ENCODE measurements at regions not wholly inside any gene's neighbourhood (a gene's known extent, or its start where the extent isn't known, plus 50 kb on each side); places are given as distances from the start of the nearest gene placed in this dataset.

DNA sequence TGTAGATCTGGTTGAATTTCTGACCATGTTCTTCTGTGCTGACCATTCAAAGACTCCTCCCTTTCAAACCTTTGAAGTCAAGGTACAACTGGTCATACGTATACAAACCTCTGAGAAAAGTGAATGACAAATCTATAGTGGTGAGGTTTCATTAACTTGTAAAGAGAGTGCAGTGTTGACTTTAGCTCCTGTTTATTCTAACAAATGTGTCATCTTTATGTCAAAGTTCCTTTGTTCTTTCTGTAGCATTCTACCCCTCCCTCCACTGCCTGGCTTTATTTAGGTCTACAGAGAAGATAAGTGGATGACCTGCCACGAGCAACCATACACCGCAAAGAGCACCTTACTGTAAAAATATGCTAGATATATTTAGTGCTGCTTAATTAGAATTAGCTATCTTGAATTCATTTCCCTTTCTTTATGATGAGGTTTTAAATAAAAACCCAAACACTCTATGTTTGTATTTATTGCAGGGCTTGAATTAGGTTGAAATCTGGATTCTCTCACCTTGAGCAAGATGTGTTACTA, 520.0 kb upstream of the CDH11 start:
- no peak for DNase-seq (ENCODE audit: low read depth, low spot score)

DNA sequence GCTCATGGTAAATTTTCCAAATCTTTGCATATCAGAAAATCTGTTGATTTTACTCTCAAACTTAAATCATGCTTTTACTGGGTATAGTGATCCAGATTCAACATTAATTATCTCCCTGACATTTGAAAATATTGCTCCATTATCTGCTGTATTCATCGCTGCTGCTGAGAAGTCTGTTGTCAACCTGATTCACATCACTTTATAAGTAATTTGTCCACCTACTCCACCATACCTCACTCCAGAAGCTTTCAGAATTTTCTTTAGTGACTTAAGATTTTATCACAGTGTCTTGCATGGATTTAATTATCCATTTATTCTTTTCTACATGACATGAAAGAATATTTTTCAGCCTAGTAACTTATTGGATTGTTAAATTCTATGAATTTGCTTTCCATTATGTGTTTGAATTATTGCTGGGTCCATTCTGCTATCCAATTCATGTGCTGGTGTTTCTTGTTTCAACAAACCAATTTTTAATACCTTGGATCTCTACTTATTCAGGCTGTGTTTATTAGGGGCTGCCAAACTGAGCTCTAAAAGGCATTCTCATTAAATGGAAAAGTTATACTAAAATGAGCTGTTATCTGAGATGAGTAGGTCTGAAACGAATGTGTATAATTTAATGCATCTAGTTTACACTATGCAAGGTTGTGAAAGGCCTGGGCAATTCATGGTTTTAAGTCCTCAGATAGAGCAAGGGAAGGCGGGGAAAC, 519.3 kb upstream of the CDH11 start:
- no peak for DNase-seq (ENCODE audit: low read depth, low spot score)

GRCh38 chr16:65634833-65635232, 513.0 kb upstream of the CDH11 start:
- DNase-seq (ENCODE audit: low read depth, low spot score), result no peak

GRCh38 chr16:65634291-65634690, 512.4 kb upstream of the CDH11 start:
- no peak for DNase-seq (ENCODE audit: low read depth, low spot score)

DNA sequence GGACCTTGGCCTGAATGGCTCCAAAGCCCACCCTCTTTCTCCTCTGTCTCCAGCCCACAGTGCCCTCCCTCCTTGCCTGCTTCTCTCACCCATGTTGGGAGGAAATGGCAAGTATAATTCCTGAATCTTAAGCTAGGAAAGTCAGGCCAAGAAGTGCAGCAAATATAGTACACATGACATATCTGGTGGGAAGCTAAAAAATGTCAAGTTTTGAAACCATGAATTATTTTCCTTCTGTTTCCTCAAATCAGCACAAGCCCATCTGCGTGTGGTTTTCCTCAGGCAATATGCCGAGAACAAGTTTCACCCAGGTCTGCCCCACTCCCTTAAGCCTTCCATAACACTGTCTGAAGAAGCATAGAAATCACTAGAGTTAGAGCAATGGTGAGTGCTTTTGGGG, 502.8 kb upstream of the CDH11 start:
- DNase-seq (ENCODE audit: low read depth, low spot score), result no peak

- no peak for DNase-seq (ENCODE audit: low read depth, low spot score)
Observed at GRCh38 chr16:65624229-65624628, 502.4 kb upstream of the CDH11 start.

DNA sequence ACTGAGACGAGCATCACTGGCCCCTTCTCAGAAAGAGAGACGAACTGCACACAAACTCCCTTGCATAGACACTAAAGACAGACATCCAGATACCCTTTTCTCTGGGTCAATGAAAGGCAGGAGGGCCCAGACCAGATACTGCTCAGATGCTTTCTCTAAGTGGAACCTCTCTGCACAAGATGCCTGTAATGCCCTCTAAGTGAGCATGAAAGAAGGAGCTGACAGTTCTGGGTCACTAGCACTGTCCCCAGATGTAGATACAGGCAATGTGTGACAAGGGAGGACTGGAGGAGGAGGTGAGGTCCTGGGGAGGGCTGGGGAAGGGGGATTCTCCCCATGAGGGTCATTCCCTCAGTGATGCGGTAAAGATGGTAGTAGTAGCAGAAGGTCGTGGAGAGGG, 501.0 kb upstream of the CDH11 start:
- no peak for DNase-seq (ENCODE audit: low read depth, low spot score)

DNA sequence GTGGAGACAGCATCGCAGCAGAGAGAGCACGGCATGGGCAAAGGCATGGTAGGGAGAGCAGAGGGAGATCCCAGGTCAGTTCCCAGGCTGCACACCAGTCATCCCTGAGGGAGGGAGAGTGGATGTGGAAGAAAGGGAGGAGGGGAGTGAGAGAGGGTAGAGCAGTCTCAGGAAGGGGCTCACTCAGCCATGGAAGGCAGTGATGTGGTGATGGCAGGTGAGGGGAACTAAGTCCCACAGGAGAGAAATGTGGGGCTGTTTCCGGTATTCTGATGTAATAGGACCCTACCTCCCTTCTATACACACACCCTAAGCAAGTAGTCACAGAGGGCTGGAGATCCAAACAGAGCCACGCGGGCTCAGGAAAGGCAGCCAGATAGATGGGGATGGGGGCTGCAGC, 500.3 kb upstream of the CDH11 start:
- DNase-seq (ENCODE audit: low read depth, low spot score), result no peak

DNA sequence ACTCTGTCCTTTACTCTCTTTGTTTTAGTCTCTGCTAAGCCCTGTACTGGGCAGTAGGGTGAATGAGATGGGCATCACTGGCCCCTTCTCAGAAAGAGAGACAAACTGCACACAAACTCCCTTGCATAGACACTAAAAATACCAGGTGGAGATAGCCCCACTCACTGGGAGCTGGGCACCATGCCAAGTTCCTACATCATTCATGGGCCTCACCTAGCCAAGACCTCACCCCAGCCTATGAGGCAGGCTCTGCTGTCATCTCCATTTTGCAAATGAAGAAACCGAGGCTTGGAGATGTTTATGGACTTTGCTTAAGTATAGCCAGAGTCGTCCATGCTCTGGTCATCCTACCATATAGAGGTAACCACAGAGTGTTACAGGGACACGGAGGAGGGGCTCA, 499.8 kb upstream of the CDH11 start:
- no peak for DNase-seq (ENCODE audit: low read depth, low spot score)

DNA sequence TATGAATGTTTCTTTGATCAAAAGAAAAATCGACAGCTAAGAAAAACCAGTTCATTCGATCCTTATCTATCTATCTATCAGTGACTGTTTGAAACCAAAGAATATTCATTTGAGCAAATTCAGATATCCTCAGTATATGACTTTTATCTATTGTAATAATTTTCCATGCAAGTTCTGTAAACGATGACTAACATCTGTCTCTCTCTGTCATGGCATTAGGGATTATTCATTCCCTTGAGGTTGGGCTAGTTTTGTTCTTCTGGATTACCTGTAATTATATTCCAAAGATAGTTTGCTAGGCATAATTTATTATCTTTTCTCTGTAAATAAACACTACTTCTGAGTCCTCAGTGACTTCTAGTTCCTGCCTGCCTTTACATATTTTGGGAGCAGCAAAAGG, 497.7 kb upstream of the CDH11 start:
- no peak for DNase-seq (ENCODE audit: low read depth, low spot score)

GRCh38 chr16:65618931-65619330, 497.1 kb upstream of the CDH11 start:
- no peak for DNase-seq (ENCODE audit: low read depth, low spot score)

GRCh38 chr16:65618333-65618732, 496.5 kb upstream of the CDH11 start:
- DNase-seq (ENCODE audit: low read depth, low spot score), result no peak

DNA sequence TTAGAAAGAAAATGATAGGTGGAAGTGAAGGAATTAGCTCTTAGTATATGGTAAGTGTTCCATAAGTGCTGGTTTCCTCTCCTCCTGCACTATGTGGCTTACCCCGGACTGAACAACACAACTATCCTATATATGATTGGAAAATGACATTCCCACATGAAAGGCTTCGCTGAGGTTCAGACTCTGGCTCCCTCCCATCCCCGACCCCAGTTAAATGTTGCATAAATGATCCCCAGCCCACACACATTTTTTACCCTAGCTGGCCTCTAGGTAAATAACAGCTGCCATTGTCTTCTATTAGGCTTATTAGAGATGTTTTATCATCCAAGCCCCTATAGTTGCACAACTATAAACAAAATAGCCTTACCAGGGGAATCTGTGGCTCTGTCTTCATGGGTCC, 495.6 kb upstream of the CDH11 start:
- DNase-seq (ENCODE audit: low read depth, low spot score), result no peak

- DNase-seq (ENCODE audit: low read depth, low spot score), result no peak
Observed at GRCh38 chr16:65608455-65608854, 486.6 kb upstream of the CDH11 start.

DNA sequence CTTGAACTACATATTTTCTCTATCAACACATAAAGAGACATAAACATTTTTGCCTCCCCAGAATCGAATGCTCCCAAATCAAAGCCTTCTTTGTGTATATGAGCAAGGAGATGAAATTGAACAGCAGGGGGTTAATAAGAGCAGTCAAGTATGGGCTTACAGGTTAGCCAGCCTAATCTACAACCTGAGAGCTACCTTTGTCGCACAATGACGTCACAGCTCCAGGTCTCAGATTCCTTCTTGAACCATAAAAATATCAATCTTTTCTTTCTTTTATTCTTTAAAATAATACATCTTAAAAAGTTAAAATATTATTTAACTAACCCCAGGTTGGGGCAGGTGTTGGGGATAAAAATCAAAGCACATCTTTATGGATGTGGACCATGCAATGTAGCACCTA, 482.9 kb upstream of the CDH11 start:
- DNase-seq (ENCODE audit: low read depth, low spot score), result no peak

DNA sequence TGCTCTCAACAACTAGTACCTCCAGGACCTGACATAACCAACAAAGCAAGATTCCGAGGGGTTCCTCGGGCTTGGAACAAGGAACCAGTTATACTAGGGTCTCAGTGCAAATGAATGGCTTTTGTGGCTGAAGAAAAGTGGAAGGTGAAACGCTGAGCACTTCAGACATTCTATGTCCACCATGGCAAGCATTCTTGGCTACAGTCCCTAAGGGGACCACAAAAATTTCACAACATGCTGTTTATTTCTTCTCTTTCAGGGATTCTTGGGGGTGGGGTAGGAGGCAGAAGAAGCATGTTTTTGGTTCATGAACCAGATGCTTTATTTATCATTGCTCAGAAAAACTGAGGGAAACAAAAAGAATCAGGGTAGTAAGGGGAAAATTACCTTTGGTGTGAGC, 479.9 kb upstream of the CDH11 start:
- no peak for DNase-seq (ENCODE audit: low read depth, low spot score)

DNA sequence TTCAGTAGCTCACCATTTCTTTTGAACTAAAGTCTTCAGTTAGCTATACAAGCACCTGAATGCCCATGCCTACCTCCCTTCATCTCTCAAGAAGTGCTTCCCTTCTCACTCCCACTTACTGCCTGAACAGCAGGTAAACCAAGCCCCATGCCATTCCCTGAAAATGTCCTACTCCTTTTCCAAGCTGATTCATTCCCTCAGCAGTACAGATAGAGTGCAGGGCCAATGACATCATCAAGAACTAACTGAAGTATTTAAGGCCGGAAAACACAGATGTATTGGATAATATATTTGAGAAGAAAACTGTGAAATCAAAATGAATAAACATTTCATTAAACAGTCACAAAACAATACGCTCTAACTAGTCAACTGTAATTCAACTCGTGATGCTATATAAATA, 478.8 kb upstream of the CDH11 start:
- DNase-seq (ENCODE audit: low read depth, low spot score), result no peak

GRCh38 chr16:65600046-65600445, 478.2 kb upstream of the CDH11 start:
- DNase-seq (ENCODE audit: low read depth, low spot score), result no peak

DNA sequence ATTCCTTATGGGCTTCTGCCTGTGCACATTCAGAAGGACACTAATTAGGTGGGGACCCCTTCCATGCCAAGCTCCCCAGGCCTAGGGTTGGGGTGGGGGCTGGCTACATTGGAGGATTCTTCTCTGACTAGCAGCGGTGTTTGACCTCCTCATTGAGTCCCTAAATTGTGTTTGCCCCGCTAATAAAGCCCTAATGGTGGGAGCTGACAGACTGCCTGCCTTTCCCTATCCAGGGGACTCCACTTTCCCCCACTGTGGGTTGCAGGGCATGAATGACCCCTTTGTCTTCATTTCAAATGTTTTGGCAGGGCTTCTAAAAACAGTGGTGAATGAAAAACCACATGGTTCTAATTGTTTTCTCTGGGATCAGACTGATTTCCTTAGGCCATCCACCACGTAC, 476.8 kb upstream of the CDH11 start:
- DNase-seq (ENCODE audit: low read depth, low spot score), result no peak

DNA sequence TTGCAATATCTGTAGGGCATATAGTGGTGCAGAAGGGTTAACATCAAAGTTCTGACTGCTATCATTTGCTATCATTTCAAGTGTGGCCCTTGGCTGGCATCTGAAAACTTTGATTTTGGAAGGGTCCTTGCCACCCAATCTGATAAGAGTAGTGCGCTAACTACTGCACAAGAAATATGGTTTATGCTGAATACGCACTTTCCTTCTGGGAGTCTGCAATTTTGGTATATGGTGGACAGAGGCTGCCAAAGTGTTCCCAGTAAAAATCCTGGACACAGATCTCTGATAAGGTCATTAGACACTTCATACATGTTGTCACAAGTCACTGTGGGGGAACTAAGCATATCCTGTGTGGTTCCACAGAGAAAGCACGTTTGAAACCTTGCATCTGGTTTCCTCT, 461.6 kb upstream of the CDH11 start:
- DNase-seq (ENCODE audit: low read depth, low spot score), result no peak

GRCh38 chr16:65579050-65579449, 457.2 kb upstream of the CDH11 start:
- DNase-seq (ENCODE audit: low read depth, low spot score), result no peak

DNA sequence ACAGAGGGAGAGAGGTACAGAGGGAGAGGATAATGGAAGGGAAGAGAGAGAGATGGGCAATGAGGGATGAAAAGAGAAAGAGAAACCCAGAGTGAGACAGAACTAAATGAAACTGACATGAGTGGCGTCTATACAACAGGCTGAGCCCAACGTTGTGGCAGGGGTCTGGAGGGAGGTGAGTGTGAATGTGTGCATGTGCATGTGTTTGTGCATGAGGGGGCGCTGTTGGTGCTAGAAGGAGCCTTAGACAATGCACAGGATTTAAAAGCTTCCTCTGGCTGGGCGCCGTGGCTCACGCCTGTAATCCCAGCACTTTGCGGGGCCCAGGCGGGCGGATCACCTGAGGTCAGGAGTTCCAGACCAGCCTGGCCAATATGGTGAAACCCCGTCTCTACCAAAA, 454.8 kb upstream of the CDH11 start:
- DNase-seq (ENCODE audit: low read depth, low spot score), result peak; percentile 45

DNA sequence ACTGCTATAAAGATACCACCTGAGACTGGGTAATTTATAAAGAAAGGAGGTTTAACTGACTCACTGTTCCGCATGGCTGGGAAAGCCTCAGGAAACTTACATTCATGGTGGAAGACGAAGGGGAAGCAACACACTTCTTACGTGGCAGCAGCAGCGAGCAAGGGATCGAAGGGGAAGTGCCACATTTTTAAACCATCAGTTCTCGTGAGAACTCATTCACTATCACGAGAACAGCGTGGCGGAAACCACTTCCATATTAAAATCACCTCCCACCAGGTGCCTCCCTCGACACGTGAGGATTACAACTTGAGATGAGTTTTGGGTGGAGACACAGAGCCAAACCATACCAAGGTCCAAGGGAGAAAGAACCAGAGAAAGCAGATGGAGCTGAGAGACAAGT, 454.3 kb upstream of the CDH11 start:
- no peak for DNase-seq (ENCODE audit: low read depth, low spot score)

All from iPS DF 19.7 (cell line).